GM21526 (cell line): ENCODE measurements at regions not wholly inside any gene's neighbourhood (a gene's known extent, or its start where the extent isn't known, plus 50 kb on each side); places are given as distances from the start of the nearest gene placed in this dataset.
"Not testable (repeated sequence)": the region's sequence is repeated elsewhere in the genome, so short reads cannot be mapped to it uniquely, and the experiment has no call there.

Experiments
- ATAC-seq: cut with Tn5 transposase; IDR thresholded peaks from one replicate; pipeline ENCODE4 v1.9.1; 2021; ENCODE audit warnings: moderate library complexity; ENCODE audit not compliant: unreplicated experiment, low FRiP score

DNA sequence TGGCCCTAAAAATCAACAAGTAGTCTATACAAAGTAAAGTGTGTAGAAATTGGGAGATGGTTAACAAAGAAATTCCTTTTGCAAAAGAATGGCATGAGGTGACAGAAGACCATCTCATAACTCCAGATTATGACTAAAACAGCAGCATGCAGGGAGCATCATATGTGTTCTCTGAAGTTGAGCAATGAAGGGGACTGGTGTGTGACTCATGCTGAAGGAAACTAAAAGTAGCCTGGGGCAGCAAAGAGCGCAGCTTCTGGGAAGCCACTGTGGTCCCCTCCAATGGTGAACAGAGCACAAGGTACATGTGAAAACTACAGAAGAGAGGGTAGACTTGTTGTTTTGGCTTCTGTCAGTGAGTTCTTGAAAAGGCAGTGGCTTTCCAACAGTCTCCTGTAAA is 133.4 kb downstream of the MACC1 start:
- ATAC-seq = no peak

DNA sequence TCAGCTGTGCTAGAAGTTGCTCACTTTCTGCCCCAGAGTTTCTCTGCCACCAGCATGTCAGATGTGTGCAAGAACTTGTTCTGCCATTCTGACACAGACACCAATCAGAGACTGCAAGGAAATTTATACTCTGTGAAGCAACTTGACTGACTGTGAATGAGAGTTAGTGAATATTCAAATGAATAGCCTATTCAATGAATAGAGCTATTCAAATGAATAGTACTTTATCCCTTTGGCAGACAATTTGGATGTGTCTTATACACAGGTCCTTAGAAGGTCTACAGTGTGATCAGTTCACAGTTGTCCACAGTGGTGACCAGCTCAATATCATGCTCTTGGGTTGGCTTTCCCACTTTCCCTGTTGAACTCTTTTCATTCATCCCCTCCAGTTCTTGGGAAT is 138.1 kb downstream of the MACC1 start:
- no peak for ATAC-seq

DNA sequence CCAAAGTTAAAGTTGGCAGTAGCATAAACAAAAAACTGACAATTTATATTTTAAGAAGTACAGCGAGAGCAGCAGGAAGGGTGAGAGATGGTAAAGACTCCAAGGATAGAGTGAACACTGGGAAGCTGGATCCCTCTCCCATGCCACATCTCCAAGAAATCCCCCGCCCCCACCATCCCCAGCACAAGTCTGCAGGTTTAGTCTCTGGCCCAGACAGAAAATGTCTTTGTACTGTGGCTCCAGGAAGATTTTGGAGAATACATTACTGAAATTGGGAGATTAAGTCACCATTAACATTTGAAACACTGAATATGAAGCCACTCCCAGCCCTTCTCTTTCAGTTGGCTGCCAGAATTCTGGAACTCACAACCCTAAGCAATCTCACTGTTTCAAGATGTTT is 140.3 kb downstream of the MACC1 start:
- no peak for ATAC-seq

DNA sequence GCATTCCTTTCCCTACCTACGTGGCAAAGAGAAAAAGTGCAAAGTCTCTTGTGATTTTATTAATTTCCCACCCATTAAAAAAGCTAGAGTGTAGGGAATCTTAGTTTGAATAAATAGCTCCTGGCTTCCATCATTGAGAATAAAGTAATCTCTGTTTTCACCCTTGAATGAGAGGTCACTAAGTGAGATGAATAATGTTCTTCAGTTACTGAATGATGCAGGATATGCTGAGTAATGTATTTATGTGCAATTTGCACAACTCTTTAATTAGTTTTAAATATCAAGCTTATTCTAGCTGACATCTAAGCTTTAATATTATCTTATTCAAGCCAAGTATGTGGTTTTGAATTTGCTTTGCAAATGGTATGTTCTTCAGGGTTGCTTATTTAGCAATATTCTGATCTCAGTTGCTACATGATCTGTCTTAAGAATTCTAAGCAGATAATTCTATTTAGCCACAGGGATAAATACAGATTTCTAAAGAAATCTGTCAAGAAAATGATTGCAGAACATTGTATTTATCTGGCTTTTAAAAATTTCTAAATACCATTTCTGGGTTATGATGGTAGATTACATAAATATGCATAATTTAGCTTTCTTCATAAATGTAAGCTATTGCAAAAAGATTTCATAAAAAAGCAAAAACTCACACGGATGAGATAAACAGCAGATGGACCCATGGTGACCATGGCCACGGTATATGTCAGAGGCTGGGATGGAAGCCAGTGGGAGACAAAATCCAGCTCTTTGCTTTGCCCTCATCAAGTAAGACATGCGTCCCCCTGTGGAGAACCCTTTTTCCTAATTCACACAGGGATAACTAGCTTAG is 141.0 kb downstream of the MACC1 start:
- no peak for ATAC-seq

DNA sequence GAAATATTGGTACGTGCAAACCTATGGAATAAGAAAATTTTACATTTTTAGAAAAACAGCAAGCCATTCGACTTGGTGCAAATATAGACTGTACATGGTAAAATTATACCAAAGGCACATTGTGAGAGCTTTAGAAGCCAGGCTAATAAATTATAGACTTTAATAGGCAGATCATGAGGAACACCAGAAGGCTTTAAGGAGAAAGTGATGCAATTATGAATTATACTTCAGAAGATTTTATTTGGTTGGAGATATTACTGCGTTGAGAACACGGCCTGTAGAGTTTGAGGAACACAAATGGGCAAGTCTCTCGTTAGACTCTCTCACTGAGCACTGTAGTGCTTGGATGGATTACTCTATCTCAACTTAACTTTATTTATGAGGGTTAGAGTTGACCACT is 141.7 kb downstream of the MACC1 start:
- no peak for ATAC-seq

DNA sequence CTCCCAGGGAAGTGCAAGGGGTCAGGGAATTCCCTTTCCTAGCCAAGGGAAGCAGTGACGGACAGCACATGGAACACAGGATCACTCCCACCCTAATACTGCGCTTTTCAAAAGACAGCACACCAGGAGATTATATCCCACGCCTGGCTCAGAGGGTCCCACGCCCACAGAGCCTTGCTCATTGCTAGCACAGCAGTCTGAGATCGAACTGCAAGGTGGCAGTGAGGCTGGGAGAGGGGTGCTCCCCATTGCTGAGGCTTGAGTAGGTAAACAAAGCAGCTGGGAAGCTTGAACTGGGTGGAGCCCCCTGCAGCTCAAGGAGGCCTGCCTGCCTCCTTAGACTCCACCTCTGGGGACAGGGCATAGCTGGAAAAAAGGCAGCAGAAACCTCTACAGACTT is 149.2 kb downstream of the MACC1 start:
- not testable (repeated sequence) for ATAC-seq

DNA sequence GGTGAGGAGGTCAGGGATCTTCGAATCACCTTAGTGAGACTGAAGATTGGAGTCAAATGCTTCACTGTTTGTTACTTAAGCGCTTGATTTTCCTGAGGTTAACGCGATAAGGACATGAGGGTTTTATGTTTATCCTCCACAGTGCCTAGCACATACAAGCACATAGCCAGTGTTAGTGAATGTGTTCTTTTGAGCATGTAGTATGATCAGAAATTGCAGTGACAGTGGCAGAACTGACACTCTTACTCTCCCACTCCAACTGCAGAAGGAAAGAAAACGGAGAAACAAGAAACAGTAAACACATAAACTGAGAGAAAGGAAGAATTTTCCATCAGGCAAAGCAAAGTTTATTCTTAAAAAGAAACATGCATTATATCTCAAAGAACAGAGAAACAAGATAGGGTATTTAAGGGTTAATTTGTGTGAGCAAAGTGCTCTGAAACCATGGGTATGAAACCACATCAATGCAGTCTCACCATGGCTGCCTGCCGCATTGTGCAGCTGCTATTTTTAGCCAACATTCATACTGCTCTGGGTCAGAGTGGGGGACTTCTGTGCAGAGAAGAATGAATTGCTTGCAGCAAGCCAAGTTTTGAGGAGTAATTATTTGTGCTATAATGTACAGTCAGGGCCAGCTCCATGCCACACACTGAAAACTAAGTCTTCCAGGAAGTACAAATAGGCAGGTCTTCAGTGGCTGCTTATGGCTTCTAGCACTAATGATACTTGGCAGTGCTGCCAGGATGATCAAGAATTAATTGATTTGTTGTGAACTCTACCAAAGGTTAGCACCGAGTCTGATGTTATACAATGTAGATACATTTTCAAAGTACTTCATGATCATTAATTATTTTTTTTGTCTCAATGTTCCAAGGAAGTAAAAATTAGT is 152.0 kb downstream of the MACC1 start:
- peak; percentile 97 for ATAC-seq

DNA sequence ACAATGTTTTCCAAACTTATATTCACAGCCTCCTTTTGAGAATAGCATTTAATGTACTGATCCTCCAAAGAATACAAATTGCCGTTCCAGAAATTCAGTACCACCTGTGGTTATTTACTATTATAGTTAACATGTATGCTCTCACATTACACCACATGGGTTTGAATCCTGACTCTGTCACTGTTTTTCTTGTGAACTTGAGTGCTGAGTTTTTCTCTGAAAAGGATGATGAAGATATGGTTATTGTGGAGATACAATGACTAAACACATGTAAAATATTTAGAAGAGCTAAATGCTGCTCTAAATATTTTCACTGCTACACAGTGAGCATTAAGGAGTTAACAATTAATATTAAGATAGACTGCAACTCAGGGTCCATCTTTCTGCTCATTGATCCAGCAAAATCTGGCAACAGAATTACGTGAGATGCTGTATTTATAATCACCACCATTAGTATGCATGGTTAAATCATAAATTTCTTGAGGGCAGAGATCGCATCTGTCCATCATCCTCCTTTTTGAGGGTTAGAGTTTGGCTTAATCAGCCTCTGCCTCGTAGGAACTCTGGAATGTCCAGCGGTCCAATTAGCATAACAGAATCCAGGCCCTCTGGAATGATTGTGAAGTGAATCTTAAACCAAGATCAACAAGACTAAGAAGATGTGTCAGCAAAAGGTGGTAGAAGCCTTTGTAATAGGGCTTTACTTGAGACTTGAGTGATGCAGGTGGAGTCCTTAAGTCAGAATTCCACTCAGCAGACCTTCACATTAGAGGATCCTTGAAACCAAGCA is 152.8 kb downstream of the MACC1 start:
- no peak for ATAC-seq

DNA sequence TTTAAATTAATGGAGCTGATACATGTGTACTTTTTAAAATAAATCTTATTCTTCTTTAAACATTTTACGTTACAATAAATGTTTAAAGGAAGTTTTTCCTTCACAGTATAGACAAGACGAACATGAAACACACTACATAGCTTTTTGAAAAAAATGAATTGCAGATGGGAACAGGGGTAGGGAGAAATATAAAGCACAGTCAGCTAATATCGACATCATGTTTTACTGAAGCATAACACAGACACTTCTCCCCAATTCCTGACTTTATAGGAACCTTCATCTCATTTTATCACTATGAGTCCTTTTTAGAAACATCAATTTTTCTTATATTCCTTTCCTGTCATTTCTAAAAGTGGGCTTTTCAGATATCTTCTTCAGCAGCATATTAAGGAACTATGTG is 153.5 kb downstream of the MACC1 start:
- ATAC-seq = no peak

DNA sequence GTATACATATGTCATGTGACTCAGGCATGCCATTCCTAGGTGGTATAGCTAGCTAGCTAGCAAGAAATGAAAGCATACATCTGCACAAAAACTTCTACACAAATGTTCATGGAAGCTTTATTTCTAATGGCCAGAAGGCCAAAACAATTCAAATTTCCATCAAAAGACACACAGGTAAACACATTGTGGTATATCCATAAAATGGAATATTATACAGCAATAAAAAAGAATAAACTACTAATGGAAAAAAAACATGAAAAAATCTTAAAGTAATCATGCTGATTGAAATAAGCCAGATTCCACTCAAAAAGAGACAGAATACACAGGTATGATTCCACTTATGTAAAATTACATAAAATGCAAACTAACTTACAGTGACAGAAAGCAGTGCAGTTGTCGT is 154.3 kb downstream of the MACC1 start:
- ATAC-seq = no peak

DNA sequence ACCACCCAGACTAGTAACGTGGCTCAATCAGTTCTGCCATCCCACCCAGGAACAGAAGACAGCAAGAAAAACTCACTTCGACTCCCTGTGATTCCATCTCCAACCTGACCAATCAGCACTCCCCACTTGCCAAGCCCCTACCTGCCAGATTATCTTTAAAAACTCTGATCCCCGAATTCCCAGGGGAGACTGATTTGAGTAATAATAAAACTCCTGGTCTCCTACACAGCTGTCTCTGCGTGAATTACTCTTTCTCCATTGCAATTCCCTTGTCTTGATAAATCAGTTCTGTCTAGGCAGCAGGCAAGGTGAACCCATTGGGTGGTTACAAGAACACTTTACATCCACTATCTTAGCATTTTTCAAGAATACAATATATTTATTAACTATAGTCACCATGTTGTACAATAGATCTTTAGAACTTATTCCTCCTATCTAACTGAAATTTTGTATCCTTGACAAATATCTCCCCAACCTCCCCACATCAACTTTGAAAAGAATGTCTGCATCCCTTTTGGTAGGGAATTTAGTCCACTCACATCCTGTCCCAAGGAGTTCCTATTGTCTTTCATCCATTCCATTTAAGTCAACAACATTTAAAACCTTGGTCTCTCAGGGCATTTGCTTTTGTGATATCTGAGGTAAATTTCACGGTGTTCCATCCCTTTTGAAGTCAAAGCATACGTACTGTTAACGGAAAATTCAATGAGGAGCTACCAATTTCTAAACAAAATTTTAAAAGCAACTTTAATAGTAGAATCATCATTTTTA is 163.7 kb downstream of the MACC1 start:
- no peak for ATAC-seq

DNA sequence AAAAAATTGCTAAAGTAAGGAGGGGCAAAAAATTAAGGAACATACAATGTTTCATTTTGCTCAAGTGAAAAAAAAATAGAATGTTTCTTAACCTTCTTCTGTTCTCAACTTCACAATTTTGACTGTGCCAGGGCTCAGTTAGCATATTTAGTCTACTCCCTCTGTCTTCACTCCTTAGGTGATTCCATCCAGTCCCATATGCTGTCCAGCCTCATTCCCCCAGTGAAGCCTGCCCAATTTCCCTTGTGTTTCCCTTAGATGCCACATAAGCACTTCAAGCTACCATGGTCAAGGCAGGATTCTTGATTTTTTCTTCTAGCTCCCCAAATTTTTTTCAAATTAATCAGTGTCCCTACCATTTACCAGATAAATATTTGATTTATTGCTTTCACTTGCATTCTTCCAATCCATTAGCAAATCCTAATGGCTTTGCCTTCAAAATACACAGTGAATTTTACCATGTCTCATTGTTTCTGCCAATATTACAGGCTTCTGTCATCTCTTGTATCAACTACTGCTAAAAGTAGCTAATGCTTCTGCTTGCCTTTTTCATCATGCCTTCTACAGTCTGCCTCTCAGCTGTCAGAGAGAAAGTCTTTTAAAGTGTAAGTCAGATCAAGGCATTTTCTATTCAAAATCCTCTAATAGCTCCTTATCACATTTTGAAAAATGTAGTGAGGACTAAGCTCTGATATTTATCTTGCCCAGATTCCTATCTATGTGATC is 166.8 kb downstream of the MACC1 start:
- no peak for ATAC-seq

DNA sequence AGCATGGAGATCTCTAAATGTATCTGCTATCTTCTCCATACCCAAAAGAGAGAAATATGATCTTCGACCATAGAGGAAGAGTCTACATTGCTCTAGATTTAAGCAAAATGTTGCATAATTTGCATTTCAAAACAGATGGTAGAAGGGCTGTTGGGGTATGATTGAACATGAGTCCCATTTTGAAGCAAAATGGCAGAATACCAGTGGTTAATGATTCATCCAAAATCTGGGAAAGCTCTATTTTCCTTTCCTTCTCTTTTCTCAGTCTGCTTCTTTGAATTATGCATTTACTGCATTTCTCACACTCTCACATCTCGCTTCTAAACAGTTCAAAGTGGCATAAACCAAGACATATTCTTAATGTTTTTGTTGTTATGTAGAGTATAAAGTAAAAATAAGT is 178.5 kb downstream of the MACC1 start:
- ATAC-seq = no peak

DNA sequence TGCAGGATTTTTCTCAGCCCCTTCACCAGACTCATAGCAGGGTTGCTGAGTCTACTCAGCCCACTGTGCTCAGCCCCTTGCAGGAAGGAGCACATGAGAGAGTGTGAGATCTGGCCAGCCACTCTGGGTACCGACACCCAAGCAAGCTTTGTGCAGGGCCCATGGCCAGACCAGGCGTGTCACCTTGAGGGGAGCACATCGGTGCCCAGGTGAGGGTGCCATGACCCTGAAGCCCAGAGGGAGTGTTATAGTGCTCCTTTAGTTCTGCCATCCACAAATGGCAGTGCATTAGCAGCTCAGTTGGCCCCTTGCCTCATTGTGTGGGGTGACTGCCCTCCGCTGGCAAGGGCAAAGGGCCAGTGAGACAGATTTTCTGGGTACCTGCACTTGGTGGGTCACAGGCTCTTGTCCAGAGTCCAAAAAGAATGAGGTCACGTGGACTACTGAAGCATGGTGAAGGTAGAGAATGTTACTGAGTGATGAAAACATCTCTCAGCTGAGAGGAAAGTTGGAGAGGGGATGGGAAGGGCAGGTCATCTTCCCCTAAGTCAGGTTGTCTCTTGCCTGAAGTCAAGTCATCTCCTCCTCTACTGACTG is 181.8 kb downstream of the MACC1 start:
- no peak for ATAC-seq

DNA sequence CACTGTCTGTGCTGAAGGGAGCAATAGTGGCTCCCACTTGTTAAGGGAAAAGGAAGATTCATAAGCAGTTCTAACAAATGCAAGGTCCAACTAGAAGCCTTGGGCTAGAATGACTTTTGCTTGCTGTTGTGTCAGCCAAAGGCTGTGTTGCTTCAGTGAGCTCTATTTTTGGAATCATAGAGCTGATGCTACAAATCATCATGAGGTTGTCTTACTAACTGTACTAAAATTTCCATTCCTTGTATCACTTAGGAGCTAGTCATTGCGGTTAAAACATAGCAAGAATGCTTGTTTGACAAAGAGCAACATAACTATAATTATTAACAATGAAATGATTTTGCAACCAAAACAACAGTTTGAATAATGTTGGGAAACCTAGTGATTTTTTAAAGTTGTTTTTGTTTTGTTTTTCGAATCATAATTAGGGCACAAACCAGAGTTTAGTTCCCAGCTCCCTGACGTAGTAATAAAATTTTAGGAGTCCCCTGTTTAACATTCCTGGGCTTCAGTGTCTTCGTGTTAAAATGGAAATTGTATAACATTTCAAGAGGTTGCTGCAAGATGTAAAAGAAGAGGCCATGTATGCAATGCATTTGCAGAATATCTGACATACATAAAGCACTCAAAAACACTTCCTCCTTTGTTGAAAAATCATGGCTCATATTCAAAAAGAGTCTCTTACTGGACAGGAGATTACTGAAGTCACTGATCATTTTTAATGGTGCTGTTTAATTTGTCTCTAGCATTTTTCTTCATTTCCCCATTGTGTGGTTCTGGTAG is 183.4 kb downstream of the MACC1 start:
- ATAC-seq = no peak

DNA sequence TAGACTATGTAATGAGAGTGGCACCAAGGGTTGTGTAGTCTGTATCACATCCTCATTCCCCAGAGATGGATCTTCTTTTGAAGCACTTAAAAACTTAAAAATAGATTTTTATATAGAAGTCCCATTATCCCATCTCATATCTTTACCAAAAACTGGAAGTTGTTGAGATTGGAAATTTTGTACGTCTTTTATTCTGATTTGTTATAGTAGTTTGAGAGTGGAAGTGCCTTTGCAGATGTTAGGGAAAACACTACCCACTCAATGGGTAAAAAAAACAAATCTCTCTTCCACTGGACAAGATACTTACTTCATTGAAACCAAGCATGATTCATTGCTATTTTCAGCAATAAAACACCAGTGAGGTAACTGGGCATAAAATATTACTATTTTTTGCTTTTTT is 184.4 kb downstream of the MACC1 start:
- no peak for ATAC-seq

DNA sequence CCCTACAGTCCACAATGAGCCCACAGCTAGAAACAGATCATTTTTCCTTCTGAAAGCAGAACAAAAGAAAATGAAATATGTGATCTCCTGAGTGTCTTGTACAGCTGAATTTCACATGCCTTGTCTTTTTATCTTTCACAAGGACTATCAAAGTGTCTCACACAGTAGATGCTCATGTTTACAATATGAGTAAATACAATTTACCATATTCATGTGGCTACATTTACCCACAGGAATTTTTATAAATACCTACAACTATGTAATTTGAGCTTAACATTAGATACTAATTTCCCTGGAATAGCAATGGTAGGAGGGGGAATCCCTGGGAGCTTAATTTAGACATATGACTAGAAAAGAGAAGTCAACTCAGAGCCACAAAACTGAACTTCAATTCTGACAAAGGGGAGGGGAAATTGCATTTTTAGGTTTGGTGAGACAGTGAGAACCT is 186.2 kb downstream of the MACC1 start:
- peak; percentile 63 for ATAC-seq

DNA sequence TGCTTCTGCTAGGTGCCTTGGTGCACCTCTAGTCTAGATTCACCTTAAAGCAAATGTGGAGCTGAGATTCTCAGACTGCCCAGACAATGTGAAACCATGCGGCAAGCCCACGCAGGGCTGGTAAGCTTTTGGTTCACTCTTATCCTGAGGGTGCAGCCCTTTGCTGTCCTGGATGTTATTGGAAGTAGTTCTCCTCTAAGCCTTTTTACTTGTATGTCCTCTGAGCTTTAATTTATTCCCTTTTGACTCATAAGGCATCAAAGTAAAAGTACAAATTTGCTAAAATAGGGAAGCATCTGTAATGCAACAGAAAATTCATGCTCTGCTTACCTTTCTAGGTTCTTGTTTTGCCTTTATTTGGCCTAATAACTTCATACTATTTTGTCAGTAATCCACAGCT is 186.8 kb downstream of the MACC1 start:
- peak; percentile 86 for ATAC-seq
